ENCODE measurements at regions not wholly inside any gene's neighbourhood (a gene's known extent, or its start where the extent isn't known, plus 50 kb on each side); places are given as distances from the start of the nearest gene placed in this dataset.
"Not testable (repeated sequence)": the region's sequence is repeated elsewhere in the genome, so short reads cannot be mapped to it uniquely, and the experiment has no call there.

DNA sequence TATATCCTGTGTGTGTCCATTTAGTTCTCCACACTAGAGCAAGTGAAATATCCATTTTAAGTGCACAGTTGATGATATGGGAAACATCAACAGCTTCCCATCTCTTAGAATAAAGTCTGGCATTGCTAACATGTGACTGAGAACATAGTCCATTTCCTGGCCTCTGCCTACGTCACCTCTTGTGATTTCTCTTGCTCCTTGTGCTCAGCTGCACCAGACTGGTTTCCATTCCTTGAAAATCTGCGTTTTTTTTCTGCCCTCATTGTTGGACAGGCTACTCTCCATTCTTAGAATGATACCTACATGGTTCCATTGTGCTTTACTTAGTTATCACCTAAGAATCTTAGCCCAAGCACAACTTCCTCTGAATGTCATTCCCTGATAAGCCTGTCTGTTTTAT is 851.2 kb upstream of the ID2 start:
- DNase-seq, result no peak

DNA sequence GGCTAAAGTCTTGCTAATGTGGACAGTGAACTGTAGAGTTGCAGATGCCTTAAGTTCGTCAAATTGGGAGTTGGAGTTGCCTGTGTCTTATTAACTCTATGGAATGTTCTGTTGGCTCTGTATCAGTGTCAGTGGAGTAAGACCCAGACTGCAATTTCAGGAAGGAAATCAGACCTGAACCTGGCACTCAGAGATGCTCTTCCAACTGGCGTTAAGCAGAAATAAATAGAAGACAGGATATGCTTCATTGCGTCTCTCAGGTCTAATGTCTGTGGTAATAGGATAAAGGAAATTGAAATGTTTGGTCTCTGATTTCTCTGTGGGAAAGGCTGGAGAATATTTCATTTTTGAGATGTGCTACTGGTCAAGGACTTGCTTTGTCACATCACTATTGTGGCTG is 846.7 kb upstream of the ID2 start:
- no peak for DNase-seq

DNA sequence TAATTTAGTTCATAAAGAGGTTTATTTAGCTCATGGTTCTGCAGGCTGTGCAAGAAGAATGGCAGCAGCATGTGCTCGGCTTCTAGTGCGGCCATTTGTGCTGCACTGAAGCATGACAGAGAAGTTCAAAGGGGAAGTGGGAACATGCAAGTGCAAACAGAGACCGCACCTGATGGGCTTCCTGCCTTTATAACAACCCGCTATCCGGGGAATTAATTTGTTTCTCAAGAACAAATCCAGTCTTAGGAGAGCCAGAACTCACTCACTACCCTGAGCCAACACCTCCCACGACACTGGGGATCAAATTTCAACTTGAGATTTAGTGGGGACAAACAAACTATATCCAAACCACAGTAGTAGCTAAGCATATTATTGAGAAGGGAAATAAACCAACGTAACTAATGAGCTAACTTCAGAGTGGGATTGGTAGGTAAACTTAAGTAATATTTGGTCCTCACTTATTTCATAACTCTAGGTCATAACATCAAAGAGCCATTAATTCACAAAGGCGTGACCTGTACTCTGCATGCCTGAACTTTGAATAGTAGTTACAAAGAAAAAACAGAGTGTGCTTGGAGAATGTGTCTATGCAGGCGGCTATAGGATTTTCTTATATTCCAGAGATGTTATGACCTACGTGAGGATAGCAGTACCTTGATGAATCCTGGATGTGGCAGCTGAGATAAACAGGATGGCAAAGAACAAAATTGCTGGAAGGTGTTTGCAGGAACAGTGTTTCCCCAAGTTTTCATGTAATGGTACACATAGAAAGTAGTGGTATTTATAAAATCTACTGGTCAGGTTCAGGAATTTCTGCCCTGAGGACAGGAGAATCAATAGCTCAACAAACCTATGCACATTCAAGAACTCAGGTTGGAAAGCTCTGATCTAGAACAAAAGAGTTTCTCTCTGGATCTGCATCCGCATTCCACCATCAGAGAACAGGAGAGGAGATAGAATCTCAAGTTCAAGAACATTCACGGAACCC is 845.9 kb upstream of the ID2 start:
- DNase-seq, result no peak

GRCh38 chr2:7837237-7837760 is 844.6 kb upstream of the ID2 start:
- no peak for DNase-seq

- DNase-seq, result no peak
Observed at GRCh38 chr2:7838669-7839068, 843.2 kb upstream of the ID2 start.

- DNase-seq, result no peak
Observed at GRCh38 chr2:7840651-7841380, 841.0 kb upstream of the ID2 start.

DNA sequence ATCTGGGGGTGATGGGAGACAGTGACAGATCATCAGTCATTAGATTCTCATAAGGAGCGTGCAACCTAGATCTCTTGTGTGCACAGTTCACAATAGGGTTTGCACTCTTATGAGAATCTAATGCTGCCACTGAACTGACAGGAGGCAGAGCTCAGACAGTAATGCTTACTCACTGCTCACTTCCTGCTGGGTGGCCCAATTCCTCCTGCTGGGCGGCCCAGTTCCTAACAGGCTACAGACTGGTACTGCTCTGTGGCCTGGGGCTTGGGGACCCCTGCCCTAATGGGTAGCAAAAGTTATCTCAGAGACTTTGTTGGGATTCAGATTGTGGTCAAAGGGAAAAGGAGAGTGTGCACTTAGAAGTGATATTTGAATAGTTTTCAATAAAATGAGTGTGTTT is 840.1 kb upstream of the ID2 start:
- no peak for DNase-seq

GRCh38 chr2:7844414-7844965 is 837.4 kb upstream of the ID2 start:
- no peak for DNase-seq

DNA sequence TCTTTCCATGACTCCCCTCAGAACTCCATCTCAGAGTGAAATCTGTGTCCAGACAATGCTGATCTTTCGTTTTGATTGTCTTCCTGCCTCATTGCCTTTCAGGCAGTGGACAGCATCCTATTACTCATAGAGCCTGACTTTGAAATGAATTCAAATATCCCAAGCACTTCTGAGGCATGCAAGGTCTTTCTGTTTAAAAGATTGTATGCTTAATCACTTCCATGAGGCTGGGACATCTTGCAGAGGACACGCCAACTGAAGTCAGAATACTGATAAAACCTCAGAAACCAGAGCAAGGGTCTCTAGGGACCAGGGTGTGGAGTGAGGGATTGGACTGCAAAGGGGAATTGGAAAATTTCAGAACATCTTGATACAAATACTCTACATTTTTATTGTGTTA is 836.5 kb upstream of the ID2 start:
- DNase-seq, result no peak

DNA sequence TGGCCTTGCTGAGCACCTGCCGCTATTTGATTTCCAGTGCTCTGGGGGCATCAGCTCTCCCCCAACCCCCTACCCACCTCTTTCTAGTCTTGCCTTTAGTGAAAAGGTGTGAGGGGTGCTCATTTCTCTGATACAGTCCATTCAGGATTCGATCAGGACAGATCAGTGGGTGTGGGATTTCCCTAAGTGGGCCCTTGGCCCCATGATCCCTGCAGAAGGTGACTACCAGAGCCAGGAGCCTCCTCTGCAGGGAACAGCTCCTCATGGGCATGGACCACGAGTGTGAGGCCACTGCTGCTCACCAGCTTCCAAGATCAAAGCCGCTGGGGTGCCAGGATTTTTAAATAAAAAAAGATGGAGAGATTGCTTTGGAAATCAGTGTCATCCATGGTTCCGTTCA is 835.2 kb upstream of the ID2 start:
- no peak for DNase-seq

DNA sequence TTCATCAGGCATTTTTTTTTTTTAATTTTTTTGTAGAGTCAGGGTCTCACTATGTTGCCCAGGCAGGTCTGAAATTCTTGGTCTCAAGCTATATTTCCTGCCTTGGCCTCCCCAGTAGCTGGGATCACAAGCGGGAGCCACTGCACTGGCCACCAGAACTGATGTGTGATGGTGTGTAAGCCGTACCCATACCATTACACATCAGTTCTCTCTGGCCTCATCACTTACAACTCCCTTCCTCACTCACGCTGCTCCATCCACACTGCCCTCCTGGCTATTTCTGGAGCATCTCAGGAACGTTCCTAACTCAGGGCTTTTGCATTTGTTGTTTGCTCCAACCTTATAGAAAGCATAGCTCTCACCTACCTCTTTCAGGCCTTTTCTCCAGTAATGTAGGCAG is 834.5 kb upstream of the ID2 start:
- DNase-seq, result no peak

DNA sequence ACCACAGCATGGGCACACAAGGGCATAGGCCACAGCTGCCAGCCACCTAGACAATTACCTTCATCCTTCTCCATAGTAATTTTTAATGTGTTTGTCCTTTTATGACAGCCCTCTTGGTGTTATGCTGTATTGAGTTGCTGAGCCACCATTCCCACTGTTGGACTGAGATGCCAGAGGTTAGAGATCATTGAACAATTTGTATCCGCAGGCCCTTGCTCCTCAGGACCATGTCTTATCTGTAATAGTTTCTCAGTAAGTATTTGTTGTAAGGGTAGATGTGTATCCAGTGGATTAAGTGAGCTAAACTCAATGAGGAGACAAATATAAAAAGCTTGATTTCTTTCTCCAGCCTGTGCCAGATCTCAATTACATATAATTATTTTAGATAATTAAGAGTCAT is 832.8 kb upstream of the ID2 start:
- no peak for DNase-seq

DNA sequence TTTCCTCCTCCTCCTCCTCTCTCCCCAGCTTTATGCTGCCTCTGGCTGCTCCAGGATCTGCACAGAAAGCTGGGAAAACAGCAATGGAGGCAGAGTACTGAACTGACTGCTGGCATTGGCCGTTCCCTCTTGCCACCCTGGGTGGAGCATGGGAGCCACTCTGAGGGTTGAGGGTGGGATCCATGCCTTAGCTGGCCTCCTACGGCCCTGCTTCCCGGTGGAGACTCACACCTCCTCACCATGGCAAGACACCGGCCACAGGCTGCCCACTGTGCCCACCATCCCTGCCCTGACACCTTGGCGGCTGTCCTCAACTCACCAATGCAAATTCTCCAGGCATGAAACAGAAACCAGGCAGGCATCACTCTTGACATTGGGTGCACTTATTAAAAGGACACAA is 832.3 kb upstream of the ID2 start:
- DNase-seq, result no peak

- no peak for DNase-seq
Observed at GRCh38 chr2:7852546-7852945, 829.3 kb upstream of the ID2 start.

GRCh38 chr2:7857904-7858303 is 824.0 kb upstream of the ID2 start:
- no peak for DNase-seq

GRCh38 chr2:7858624-7859023 is 823.2 kb upstream of the ID2 start:
- no peak for DNase-seq

DNA sequence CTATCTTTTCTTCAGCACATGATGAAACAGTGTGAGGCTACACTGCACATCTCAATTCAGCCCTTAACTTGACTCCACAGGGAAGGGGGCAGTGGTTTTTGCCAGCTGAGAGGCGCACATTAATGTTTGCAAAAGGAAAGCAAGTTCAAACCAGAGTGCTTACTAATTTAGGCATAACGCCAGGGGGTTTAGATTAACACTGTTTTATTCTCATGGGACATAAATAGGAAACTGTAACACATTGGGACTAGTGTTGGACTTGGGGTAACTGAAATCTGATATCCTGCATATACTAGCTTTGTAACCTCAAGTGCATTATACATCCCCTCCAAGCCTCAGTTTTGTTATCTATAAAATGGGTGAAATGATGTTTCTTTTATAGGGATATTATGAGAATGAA is 821.2 kb upstream of the ID2 start:
- DNase-seq, result no peak

DNA sequence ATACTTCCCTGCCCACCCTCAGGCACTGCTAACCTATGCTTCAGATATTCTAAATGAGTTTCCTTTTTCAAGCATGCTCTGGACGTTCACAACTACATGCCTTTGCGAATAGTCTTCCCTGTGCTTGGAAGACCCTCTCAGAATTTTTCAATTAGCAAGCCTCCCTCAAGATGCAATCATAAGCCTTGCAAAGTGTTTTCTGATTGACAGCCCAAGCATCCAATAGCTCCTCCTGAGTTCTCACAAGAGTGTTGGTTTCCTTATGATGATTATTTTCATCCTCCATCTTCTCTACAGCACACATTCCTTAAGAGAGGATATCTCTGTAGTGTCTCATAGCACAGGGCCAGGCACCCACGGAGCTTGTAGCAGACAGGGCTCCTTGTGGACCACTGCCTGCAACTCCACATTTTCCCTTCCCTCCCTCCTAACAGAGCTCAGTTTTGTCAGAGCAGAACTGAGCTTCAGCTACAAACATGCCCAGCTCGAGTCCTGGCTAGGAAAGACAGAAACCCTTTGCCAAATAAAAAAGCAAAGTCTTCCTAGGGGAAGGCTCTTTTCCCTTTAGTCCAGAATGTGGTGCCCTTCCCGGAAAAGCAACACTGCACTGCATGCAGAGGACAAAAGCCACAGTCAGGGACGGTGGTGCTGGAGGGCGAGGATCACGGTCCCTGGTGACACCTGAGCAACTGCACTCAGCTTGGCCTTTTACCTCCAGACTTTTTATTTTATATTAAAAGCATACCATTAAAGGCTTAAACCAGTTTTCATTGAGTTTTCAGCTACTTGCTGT is 819.8 kb upstream of the ID2 start:
- DNase-seq, result no peak

- no peak for DNase-seq
Observed at GRCh38 chr2:7866104-7866503, 815.8 kb upstream of the ID2 start.

DNA sequence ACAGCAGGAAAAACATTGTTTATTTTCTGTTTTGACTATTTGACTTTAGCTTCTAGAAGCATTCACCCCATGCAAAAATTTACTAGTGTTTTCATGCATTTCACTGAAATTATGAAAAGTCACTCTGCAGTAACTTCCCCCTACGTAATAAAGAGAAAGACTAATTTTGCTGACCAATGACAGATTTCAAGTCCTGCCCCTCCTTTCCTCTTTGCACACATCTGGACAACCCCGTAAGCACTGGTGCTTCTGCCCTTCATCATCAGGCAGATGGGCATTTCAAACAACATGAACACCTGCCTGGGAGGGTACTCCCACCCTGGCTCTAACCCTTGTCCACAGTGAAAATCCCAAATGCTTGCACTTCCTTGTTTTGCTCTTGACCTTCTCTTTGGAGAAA is 815.0 kb upstream of the ID2 start:
- DNase-seq, result no peak

DNA sequence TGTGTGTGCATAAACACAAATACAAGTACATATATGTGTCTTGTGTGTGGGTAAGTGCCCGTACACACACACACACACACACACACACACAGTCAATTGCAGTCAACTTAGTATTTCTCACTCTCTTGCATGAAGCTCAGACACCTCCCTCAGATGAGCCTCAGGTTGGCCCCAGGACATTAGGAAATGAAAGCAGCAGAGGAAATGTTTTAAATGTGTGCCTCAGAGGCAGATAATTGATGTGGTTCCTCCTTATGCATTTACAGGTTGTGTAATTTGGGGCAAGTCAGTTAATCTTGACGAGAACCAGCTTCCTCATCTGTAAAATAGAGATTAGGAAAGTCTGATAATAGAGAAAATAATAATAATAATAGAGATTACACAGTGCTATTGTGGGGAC is 814.0 kb upstream of the ID2 start:
- no peak for DNase-seq

DNA sequence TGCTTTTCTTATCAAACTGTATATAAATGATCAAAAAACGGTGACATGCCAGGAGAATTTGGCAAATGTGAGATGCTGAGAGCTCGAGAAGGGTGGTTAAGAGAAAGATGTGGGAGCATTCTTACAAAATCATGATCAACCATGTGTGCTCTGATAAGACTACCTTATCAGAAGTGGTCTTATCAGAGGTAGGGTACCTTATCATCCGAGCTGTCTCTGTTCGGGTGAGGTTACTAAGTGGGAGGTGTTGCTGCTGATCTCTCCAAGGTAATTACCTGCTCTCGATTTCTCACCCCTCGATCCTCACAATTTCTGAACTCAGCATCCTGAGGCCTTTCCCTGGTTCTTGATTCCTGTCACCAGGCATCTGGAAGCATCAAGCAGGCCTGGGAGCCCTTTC is 813.0 kb upstream of the ID2 start:
- no peak for DNase-seq

DNA sequence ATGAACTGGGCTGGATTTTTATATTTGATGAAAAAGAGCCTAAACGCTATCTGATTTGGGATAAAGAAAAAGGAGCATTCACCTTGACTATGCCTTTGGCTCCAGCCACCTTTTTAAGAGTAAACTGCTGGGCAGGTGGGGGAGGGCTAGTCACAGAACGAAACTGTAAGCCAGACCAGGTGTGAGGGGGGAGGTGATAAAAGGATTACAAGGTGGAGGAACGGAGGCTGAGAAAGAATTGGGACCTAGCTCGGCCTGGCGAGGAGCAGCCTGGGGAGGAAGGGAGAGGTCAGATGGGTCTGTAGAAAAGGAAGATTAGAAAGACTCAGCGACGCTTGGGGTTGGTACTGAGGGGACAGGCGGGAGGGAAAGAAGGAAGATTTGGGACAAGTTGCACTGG is 805.4 kb upstream of the ID2 start:
- DNase-seq, result not testable (repeated sequence)

All from GOT3 (cell line).